Left renal cortex interstitium (tissue), 4 donors: ENCODE measurements at regions not wholly inside any gene's neighbourhood (a gene's known extent, or its start where the extent isn't known, plus 50 kb on each side); places are given as distances from the start of the nearest gene placed in this dataset.
"Not testable (repeated sequence)": the region's sequence is repeated elsewhere in the genome, so short reads cannot be mapped to it uniquely, and the experiment has no call there.

ENCODE experiments used
- DNase-seq, 4 donors: peaks; one replicate each; pipeline ENCODE4 v3.0.0-alpha.2; 2013; ENCODE audit warnings: low read depth in 4 of 4, low spot score in 2 of 4, missing footprints in 1 of 4

GRCh38 chr7:9919-10318, 182.5 kb upstream of the FAM20C start:
- DNase-seq = not testable (repeated sequence)

GRCh38 chr7:32565-33280, 159.6 kb upstream of the FAM20C start:
- DNase-seq = not testable (repeated sequence)

GRCh38 chr7:35121-35541, 157.2 kb upstream of the FAM20C start:
- not testable (repeated sequence) for DNase-seq

- not testable (repeated sequence) for DNase-seq
Measured at GRCh38 chr7:36539-36938, 155.8 kb upstream of the FAM20C start.

- DNase-seq = not testable (repeated sequence)
Measured at GRCh38 chr7:37656-38055, 154.7 kb upstream of the FAM20C start.

- not testable (repeated sequence) for DNase-seq
Measured at GRCh38 chr7:38444-38843, 153.9 kb upstream of the FAM20C start.

GRCh38 chr7:39984-40740, 152.2 kb upstream of the FAM20C start:
- not testable (repeated sequence) for DNase-seq

- no peak for DNase-seq
Measured at GRCh38 chr7:40799-41750, 151.3 kb upstream of the FAM20C start.

- no peak for DNase-seq
Measured at GRCh38 chr7:41917-42565, 150.3 kb upstream of the FAM20C start.

- DNase-seq = no peak
Measured at GRCh38 chr7:43791-44540, 148.4 kb upstream of the FAM20C start.

- no peak for DNase-seq
Measured at GRCh38 chr7:44541-44896, 147.9 kb upstream of the FAM20C start.

GRCh38 chr7:45106-46090, 147.0 kb upstream of the FAM20C start:
- DNase-seq = no peak

- no peak for DNase-seq
Measured at GRCh38 chr7:46123-46829, 146.1 kb upstream of the FAM20C start.

- DNase-seq = no peak
Measured at GRCh38 chr7:46830-47140, 145.6 kb upstream of the FAM20C start.

GRCh38 chr7:51456-52068, 140.8 kb upstream of the FAM20C start:
- no peak for DNase-seq

GRCh38 chr7:52100-52499, 140.3 kb upstream of the FAM20C start:
- DNase-seq = no peak

- no peak for DNase-seq
Measured at GRCh38 chr7:53531-53930, 138.8 kb upstream of the FAM20C start.

GRCh38 chr7:54615-55014, 137.8 kb upstream of the FAM20C start:
- no peak for DNase-seq
